Adrenal gland (tissue), 5 donors: ENCODE measurements at regions not wholly inside any gene's neighbourhood (a gene's known extent, or its start where the extent isn't known, plus 50 kb on each side); places are given as distances from the start of the nearest gene placed in this dataset.

Experiments used
- CTCF ChIP-seq, 6 experiments: fragments of 450-650 bp in 4 of 6; fragments of 200-600 bp in 2 of 6; sonication (generic) in 1 of 6; IDR thresholded peaks; 1 replicate in 5 of 6; 2 replicates in 1 of 6; pipeline versions ENCODE4 v1.5.1 to v1.8.0; 2016 to 2021; ENCODE audit warnings: antibody characterized with exemption in 6 of 6, mild to moderate bottlenecking in 2 of 6, moderate library complexity in 1 of 6
- POLR2A ChIP-seq, 2 donors: fragments of 450-650 bp; IDR thresholded peaks; one replicate each; pipeline ENCODE4 v1.6.1; 2017; ENCODE audit warnings: antibody characterized with exemption in 2 of 2, mild to moderate bottlenecking in 2 of 2, moderate library complexity in 1 of 2
- donor health status: DM: no; HTN: no; CAD: no.

DNA sequence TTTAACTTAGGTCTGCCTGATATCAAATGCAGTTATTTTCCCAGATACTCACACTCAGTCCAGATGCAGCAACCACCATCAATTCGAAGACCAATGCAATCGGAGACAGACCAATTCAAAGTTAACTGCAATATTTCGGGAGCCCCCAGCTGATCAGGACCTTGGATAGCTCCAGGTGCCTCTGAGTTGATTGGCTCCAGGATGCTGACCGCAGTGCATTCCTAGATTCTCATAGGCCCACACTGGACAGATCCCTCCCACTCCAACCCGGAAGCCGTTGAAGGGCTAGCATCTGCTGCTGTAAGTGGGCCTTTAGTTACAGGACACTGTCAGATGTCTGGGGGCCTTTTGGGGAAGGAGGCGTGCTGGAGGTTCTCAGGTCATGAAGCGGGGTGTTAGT is 89.5 kb upstream of the ATP2B2 start:
- TF ChIP-seq CTCF (IDR thresholded peaks at IDR 0.05) (no peak), POLR2A (IDR thresholded peaks at IDR 0.05) (no peak)
